HG02970 (cell line): ENCODE measurements at regions not wholly inside any gene's neighbourhood (a gene's known extent, or its start where the extent isn't known, plus 50 kb on each side); places are given as distances from the start of the nearest gene placed in this dataset.

Experiments
- ATAC-seq: cut with Tn5 transposase; IDR thresholded peaks from one replicate; pipeline ENCODE4 v1.9.1; 2021; ENCODE audit warnings: mild to moderate bottlenecking, moderate library complexity, moderate number of reproducible peaks; ENCODE audit not compliant: unreplicated experiment, low FRiP score

DNA sequence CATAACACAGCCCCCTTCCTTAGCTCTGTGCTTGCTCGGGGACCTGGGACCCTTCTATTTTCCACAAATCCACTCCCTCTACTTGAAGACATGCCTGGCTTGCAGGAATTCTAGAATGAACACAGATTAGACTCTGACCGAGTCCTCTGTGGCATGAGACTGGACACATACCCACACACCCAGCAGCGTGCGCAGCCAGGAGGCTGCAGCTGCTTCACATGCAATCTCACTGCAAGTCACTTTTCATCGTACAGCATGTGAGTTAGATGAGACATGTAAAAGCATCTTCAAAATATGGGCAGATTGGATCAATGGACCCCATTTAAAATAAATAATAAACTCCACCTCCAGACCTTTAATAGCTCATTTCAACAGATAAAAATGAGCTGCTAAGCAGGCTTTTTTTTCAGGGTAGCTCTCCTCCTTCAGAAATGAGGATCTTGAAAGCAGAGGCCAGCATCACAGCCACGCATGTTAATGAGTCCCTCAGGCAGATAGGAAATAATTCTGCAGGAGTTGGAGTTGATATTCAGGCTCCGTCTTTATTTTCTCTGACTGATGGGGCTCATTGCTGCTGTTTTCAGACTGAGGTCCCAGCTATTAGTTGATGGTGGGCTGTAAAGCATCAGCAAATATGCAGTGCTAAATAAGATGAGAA lies 215.1 kb upstream of the GGTLC1 start:
- no peak for ATAC-seq

DNA sequence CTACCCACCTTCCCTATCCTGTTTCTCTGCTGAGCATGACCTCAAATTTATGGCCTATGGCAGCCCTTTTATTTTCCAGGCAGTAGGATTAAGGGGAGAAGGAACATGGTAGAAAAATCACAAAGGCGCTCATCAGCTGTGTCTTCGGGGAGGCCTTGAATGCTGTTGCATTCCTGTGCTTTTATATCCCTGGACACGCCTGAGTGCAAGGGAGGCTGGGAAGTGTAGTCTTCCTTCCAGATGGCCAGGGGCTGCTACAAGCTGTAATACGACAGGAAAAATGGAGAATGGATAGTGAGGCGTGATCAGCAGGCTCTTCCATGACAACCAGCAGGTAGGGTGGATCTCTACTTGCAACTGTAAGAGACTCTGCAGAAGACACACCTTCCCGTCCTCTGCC lies 210.9 kb upstream of the GGTLC1 start:
- ATAC-seq = no peak

DNA sequence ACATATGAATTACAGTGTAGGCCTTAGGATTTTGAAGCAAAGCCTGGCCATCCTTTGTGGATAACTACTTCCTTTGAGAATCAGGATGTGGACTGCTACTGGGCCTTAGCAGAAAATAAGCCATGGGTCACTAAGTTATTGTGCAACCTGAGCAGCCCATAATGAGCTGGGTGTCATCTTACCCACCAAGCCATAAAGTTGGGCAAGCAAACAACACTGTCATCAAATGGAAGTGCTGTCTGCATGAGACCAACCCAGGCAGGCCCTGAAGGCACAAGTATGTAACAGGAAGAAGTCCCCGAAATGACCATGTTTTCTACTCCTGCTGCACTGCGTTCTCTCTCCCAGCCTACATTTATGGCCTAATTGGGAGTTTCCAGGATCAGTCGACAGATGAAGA lies 205.6 kb upstream of the GGTLC1 start:
- ATAC-seq = no peak

DNA sequence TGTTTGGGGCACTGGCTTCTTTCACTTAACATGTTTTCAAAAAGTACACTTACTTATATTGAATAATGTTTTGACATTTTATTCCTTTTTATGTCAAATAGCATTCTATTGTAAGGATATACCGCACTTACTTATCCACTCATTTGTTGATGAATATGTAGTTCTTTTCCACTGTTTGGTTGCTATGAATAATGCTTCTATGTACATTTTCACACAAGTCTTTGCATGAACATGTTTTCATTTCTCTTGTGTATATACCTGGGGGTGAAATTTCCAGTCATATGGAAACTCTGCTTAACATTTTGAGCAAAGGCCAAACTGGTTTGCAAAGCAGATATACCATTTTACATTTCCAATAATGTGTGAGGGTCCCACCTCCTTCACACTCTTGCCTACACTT lies 202.3 kb upstream of the GGTLC1 start:
- ATAC-seq = no peak

DNA sequence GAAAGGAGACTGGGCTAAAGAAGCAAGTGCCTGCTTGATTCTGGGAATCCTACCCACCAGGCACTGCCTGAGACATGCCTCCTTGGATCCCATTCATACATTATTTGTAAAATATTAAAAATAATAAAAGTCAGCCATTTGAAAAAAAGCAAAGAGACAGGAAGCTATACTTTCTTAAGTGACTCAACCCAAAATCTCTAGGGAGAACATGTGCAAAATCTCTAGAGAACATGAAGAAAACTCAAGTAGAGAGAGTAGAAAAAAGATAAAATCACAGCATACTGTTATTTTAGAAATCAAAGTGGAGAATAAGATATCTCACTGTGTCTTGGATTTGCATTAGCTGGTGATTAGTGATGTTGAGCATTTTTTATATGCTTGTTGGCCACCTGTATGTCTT lies 197.2 kb upstream of the GGTLC1 start:
- no peak for ATAC-seq

DNA sequence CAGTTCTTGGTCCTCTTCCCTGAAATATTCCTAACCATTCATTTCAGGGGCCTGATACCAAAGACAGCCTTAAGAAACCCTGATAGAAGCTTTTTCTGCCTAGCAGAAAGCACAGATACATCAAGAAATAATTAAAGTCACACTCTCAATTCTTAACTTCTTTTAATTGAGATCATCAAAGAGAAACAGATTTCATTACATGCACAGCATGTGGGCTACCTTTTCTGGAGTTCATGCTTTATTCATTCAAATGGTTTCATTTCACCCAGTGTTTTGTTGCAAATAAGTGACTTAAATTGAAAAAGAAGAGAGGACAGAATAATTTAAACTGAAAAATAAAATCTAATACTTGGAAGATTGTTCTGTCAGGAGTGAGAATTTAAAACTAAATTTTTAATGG lies 192.6 kb upstream of the GGTLC1 start:
- no peak for ATAC-seq

DNA sequence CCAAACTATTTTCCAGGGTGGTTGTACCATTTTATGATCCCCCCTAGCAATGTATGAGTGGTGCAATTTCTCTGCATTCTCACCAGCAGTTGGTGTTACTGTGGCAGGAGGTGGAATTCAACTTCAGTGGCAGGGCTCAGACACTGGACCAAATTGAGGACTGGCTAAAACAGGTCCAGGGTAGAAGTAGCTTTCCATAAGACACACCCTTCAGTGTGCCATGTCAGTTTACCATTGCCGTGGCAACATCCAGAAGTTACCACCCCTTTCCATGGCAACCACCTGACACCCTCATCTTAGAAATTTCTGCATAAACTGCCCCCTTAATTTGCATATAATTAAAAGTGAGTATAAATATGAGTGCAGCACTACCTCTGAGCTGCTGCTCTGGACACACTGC lies 180.7 kb upstream of the GGTLC1 start:
- ATAC-seq = no peak

DNA sequence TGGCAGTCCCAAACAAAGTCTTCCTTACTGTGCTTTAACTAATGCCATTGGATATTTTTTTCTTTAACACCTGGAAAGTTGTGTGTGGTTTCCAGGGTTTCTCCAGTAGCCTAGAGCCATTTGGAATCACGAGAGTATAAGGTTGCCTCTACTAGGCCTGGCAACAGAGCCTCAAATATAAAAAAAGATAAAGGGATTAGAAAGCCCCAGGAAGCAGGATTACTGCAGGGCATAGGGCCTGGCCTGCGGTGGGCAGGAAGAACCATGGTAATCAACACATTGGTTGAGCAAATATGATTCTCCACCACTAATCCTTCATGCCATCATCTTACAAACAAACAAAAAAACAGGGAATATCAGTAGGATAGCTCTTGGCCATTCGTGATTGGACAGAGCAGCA lies 177.8 kb upstream of the GGTLC1 start:
- no peak for ATAC-seq

DNA sequence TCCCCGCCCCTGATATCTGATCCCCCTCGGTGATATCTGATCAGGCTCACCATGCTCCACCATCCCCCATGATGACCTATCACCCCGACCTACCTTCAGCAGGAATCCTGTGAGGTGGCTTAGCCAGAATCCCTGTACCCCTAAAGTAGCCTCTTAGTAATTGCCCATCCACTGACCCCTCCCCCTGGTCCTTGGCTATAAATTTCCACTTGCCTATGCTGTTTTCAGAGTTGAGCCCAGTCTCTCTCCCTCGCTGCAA lies 177.5 kb upstream of the GGTLC1 start:
- no peak for ATAC-seq

DNA sequence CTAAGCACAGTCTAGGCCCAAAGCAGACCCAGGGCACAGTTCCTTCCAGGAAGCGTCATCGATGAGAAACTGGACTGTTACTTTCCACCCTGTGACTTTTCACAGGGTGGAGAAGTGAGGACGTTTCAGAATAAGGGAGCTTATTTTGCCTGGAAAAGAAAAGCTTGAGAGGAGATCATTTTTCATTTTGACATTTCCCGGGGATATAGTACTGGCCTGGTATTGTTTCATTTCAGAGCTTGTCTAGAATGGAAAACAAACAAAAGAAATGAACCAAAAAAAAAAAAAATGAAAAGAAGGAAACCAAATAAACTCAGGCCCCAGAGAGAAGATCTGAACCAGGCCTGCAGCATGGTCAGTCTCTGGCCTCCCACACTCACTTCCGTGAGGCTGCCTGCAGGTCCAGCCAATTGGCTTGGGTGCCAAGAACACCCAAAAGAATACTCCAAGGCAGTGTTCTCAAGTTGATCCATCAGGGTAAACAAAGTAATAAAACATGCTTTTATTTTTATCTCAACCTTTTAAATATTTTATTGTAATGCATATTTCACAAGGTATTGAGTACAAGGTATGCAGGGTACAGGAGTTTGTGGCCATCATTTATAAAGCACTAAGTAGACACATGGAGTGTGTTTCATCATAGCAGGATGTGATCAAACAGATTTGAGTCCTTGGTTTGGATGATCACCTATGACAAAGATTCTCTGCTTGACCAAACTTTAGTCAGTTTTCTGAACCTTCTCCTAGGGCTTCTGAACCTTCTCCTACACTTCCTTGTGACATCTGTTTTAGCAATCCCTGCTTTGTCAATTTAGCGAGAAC lies 176.9 kb upstream of the GGTLC1 start:
- ATAC-seq = no peak

DNA sequence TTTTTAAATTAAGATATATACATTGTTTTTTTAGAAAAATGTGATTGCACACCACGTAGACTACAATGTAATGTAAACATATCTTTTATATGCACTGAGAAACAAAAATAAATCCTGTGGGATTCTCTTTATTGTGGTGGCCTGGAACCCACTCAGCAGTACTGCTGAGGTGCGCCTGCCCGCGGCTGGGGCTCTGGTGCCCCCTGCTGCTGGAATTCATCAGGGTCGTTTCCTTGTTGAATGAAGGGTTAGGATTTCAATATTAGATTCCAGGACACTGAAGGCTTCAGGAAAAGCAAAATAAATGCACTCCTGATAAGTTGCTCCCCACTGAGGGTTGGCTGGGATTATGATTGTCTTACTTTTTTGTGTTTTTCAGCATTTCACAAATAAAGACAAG lies 175.8 kb upstream of the GGTLC1 start:
- ATAC-seq = no peak

DNA sequence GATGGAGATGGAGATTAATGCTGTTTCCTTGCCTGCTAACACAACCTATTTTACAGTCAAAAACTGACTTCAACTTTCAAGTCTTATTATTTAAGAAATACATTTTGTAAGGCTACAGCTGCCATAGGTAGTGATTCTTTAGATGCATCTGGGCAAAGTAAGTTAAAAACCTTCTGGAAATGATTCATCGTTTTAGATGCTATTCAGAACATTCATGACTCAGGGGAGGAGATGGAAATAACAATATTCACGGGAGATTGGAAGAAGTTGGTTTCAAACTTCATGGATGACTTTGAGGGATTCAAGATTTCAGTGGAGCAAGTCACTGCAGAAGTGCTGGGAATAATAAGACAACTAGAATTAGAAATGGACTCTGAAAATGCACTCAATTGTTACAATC lies 174.9 kb upstream of the GGTLC1 start:
- ATAC-seq = no peak

DNA sequence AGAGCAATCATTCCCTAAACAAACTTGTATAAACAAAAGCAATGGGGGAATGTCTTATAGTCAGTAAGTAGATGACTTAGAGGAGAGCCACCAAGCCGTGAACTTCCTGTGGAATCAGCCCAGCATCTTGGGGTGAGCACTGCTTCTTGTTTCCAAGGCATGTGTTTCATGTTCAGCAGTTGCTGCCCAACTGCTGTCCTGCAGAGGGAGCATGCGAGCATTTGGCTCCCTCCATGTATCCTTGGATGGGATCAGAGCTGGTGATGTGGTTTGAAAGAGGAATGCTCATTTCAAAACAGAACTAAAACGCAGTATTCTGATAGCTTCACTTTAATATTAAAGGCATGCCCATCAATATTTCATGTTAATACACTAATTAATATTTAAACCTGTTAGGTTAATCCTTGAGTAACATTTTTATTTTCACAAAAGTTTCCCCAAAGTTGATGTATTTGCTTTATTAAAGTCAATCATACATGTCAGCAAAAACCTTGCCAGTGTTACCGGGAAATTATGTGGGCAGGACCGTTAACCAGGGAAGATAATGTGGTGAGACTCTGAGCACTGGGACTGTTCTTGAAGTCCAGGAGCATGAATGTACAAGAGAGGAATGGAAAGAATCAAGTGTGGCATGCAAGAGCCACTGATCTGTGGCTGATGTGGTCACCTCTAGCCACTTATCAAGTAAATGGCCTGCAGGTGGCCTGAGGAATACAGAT lies 172.1 kb upstream of the GGTLC1 start:
- ATAC-seq = no peak

DNA sequence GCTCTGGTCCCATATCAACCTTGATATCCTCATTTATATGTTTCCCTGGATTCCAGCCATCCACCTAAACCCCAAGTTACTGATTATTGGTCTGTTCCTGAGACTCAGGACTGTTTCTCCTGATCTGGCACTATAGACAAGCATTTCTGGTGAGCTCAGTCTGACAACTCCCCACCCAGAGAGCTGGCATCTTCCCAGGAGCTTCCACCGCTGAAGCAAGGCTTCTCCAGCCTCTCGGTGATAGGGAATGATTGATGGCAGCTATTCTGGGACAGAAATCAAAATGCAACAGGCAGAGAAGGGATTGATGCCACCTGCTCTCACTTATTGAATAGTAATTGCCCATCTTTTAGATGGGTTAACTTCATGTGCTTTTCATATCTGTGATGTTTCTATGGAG lies 169.7 kb upstream of the GGTLC1 start:
- ATAC-seq = no peak

DNA sequence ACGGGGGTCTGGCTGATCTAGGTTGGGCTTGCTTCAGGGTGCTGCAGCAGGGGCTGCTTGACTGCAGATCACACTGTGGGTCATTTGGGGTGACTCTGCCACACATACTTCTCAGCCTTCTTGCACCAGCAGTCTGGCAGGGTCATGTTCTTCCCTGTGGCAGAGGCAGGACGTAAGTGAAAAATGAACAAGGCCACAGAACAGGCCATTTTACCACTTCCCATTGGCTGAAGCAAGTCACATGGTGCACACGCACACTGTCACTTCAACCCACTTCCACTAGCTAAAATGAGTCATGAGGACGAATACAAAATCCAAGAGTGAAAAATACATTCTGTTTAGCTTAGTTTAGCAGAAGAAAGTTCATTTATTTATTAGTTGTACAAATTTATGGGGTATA lies 168.6 kb upstream of the GGTLC1 start:
- no peak for ATAC-seq

DNA sequence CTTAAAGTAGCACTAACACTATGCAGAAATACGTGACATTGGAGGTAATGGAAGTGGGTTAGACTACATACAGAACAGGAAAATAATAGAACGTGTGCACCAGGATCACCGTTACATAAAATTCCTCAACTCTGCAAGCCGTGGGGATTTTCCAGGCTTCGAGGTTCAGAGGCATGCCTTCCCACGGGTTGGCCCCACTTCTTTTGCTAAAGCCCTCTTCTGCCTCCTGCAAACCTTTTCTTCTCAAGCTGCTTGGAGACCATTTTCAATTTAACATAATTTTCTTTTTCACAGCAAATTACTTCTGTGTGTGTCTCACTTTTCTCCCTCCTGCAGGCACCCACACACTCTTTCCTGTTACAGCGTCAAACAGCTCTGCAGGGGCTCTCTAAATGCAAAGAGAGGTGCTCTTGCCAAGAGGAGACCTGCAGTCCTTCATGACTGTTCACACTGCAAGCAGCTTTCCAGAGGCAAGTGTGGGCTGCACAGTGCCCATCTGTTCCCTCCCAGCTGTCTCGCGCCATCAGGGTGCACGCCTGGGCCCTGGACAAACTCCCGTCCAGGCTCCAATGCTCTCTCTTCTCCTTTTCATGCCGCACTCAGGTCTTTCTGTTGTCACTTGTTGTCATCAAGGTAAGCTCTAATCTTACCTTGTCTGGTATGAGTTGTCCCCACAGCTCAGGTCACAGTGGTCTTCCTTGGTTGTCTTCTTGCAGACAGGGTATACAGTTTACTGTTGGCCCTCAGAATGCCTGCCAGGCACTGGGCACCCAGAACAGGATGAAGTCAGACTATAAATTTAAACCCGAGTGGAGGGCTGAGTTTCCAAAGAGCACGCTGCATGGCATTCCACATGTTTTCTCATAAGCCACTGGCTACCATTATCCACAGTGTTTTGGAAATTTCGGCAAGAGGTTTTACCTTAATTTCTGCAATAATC lies 164.8 kb upstream of the GGTLC1 start:
- no peak for ATAC-seq

DNA sequence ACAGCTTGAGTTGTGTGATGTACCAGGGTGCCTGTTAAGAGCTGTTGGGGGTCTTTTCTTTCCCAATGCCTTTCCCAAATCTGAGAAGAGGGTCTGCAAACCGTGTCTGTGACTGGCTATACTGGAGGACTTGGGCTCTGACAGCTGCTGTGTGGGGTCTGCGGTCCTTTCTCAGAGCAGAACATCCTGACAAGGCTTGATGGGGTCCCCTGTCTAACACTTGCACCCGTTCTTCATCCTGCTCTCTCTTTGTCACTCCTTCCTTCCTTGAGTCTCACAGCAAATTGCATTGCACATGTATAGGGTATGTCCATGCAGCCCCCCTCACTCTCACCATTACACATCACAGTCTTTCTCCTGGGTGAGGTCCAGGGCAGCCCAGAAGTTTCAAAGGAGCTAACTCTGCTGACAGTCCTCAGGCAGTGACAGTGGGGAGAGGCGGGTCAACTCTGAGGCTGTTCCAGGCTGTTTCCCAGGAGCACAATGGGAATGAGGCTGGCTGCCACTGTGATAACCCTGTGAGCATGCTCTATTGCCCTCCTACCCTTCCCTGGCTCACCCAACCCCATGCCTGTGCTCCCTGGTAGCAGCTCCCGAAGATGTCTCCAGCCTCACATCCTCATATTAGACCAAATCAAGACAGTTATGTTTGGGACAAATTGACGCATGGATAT lies 163.2 kb upstream of the GGTLC1 start:
- no peak for ATAC-seq

DNA sequence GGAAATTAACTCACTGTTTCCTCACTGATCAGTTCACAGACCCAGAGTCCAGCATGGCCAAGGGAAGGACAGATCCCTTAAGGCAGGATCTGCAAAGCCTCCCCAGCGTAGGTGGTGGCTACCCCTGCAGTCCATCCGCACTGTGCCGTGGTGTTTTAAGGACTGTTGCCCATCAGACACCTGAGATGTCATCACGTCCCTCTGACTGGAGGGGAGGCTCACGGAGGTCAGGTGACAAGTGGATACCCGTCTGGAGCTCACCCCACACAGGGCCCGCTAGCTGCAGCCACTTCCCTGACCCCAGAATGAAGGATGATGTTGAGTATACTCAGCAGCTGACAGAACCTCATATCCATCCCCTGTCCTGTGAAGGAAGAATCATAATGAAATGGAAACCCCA lies 161.8 kb upstream of the GGTLC1 start:
- ATAC-seq = no peak

DNA sequence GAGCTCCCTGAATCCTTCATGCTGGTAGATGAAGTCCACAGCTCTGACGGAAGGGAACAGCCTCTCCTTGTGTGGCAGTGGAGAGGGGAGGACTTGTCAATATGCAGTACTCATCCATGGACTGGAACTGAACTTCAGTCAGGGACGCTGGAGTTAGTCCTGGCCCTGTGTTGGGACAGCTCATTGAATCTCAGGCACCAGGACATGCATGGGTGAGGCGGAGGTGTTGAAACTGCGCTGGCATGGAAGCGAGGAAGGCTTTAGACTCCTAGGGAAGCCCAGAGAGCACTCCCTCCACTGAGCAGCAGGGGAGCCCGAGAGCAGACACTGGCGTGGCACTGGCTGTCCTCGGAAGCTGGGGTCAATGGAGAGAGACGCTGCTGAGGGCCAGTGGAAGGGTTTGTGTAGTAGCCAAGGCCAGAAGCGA lies 161.3 kb upstream of the GGTLC1 start:
- ATAC-seq = no peak

DNA sequence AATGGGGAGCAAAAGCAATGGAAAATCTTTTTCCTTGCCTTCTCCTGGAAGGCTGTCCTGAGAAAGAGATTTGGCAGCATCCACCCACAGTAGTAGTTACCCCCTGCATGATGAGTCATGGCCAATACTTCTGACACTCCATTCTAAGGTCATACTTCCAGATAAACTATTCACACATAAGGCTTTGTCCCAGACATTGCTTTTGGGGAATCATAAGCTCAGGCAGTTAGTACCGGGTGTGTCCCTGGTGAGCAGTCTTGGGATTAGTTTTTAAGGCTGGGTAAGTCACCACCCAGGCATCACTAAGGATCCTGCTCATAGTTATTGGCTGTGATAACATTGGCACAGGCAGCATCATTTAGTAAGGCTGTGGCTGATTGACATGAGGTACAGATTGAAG lies 160.6 kb upstream of the GGTLC1 start:
- no peak for ATAC-seq
